WI38 (cell line): ENCODE measurements at regions not wholly inside any gene's neighbourhood (a gene's known extent, or its start where the extent isn't known, plus 50 kb on each side); places are given as distances from the start of the nearest gene placed in this dataset.

Source experiments
- H3K4me3 ChIP-seq: 2 replicates; pipeline ENCODE4 v1.5.1; 2011; ENCODE audit warnings: low read depth, mild to moderate bottlenecking, control low read depth, low read length
- TF ChIP-seq, protein P1 (sequence below): IDR thresholded peaks from 2 replicates; pipeline ENCODE4 v1.5.1; 2012; ENCODE audit warnings: low read depth, mild to moderate bottlenecking, control low read depth, low read length

DNA sequence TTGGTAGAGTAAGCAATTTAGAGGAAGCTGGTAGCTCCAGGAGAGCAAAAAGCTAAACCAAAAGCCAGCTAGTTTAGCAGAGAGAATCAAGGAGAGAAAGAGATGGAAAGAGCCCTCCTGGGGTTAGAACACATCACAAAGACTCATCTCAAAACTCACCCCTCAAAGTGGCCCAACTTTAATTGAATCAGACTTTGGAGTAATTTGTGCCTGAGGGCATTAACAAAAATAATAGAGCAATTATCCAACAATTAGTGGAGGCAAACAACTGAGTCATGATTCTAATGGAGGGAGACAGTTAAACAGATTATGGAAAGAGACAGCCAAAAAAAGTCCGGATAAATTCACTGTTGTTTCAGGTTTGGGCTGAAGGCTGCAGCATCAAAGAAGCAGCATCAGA, 417.4 kb downstream of the KCNJ3 start:
- TF ChIP-seq, protein P1, sequence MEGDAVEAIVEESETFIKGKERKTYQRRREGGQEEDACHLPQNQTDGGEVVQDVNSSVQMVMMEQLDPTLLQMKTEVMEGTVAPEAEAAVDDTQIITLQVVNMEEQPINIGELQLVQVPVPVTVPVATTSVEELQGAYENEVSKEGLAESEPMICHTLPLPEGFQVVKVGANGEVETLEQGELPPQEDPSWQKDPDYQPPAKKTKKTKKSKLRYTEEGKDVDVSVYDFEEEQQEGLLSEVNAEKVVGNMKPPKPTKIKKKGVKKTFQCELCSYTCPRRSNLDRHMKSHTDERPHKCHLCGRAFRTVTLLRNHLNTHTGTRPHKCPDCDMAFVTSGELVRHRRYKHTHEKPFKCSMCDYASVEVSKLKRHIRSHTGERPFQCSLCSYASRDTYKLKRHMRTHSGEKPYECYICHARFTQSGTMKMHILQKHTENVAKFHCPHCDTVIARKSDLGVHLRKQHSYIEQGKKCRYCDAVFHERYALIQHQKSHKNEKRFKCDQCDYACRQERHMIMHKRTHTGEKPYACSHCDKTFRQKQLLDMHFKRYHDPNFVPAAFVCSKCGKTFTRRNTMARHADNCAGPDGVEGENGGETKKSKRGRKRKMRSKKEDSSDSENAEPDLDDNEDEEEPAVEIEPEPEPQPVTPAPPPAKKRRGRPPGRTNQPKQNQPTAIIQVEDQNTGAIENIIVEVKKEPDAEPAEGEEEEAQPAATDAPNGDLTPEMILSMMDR, result no peak
- no peak overlapping the region for H3K4me3 ChIP-seq

DNA sequence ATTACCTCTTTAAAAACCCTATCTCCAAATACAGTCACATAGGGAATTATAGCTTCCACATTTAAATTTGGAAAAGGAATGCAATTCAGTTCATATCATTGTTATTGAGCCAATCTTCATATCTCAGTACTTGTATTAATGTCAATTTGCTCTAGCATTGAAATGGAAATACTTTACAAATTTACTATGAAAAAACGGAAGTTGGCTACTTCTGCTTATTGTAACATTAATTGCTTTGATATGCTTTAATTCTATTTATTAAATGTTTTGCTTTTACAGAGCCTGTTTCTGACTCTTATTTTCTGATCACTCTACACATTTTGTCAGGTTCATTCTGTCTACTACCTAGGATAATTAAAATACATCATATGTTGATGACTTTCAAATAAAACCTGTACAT, 412.6 kb downstream of the KCNJ3 start:
- TF ChIP-seq, protein P1, result no peak

GRCh38 chr2:155109527-155109926, 411.0 kb downstream of the KCNJ3 start:
- TF ChIP-seq, protein P1, result no peak
- no peak overlapping the region for H3K4me3 ChIP-seq

More for the DNA sequence above, 412.6 kb downstream of the KCNJ3 start:
- no peak overlapping the region for H3K4me3 ChIP-seq

DNA sequence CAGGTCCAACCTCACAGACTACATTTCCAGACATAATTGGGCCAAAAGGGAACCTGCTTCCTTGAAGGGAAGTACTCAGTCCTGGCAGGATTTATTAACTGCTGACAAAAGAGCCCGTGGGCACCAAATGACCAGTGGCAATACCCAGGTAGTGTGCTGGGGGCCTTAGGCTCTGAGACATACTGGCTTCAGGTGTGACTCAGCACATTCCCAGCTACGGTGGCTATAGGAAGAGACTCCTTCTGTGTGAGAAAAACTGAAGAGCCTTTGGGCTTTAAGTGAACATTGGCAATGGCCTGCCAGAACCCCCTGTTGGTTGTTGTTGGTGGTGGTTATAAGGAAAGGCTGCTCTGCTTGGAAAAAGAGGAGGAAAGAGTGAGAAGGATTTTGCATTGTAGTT, 401.8 kb downstream of the KCNJ3 start:
- H3K4me3 ChIP-seq, result no peak overlapping the region

GRCh38 chr2:155099784-155100183, 401.3 kb downstream of the KCNJ3 start:
- no peak overlapping the region for H3K4me3 ChIP-seq
- TF ChIP-seq, protein P1, result no peak

More for the DNA sequence above, 401.8 kb downstream of the KCNJ3 start:
- TF ChIP-seq, protein P1, result no peak

GRCh38 chr2:155095613-155096012, 397.1 kb downstream of the KCNJ3 start:
- H3K4me3 ChIP-seq, result no peak overlapping the region
- TF ChIP-seq, protein P1, result no peak

- no peak overlapping the region for H3K4me3 ChIP-seq
- TF ChIP-seq, protein P1, result no peak
Observed at GRCh38 chr2:155080373-155080772, 381.9 kb downstream of the KCNJ3 start.
